Activated CD4-positive, alpha-beta T cell treated with anti-CD3 and anti-CD28 coated beads for 36 hours (primary cell): ENCODE measurements at regions not wholly inside any gene's neighbourhood (a gene's known extent, or its start where the extent isn't known, plus 50 kb on each side); places are given as distances from the start of the nearest gene placed in this dataset.

Source experiments
- ATAC-seq: fragments of 200-7000 bp; cut with Tn5 transposase; one replicate; pipeline ENCODE4 v1.10.0; 2021; ENCODE audit warnings: mild to moderate bottlenecking, moderate library complexity
- CTCF ChIA-PET: fragments of 350-600 bp; sonication (Branson Sonifier 250); formaldehyde crosslinking; loops from one replicate; lab custom pipeline; 2021; ENCODE audit warnings: antibody characterized with exemption; lab: Charles Lee
- POLR2A ChIA-PET: fragments of 350-600 bp; sonication (Branson Sonifier 250); formaldehyde crosslinking; loops from one replicate; lab custom pipeline; 2021; ENCODE audit warnings: antibody characterized with exemption, inconsistent platforms; lab: Charles Lee
- DNase-seq: peaks from one replicate; pipeline ENCODE4 v3.0.0-alpha.2; 2020
- H3K27ac Mint-ChIP-seq: one replicate; pipeline ENCODE4 v1.8.0; 2021; ENCODE audit warnings: mixed read lengths
- H3K27me3 Mint-ChIP-seq: one replicate; pipeline ENCODE4 v1.8.0; 2021; ENCODE audit warnings: mixed read lengths
- H3K36me3 Mint-ChIP-seq: one replicate; pipeline ENCODE4 v1.8.0; 2021; ENCODE audit warnings: low read depth, mixed read lengths
- H3K4me1 Mint-ChIP-seq: one replicate; pipeline ENCODE4 v1.8.0; 2021; ENCODE audit warnings: mixed read lengths
- H3K4me3 Mint-ChIP-seq: one replicate; pipeline ENCODE4 v1.8.0; 2021; ENCODE audit warnings: mild to moderate bottlenecking, moderate library complexity, mixed read lengths
- H3K9me3 Mint-ChIP-seq: one replicate; pipeline ENCODE4 v1.8.0; 2021; ENCODE audit warnings: low read depth, mixed read lengths
- intact Hi-C, 2 experiments: fragments of 100-400 bp; cut with DNase I in 1 of 2; cut with micrococcal nuclease in 1 of 2; formaldehyde crosslinking; loops; one replicate each; pipeline versions ENCODE4 v1.14.2 to v1.15.1; 2022 to 2024; cut with DNase I, micrococcal nuclease

DNA sequence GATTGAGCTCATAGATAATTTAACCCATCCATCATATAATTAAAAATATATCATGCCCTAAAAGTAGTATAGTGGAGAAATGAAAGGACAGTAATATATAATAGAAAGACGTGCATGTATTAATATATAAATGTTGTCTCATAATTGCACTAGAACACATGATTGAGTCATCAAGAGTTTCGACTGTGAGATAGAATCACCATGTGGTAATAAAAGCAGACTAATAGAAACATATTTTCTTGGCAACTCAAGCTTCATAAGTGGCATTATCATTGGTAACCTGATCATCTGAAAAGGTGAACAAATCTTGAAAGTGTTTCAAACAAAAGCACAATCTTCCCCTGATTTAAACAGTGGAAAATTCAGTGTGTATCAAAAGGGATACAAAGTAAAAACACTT lies 188.8 kb downstream of the CYRIA start:
- Mint-ChIP-seq H3K4me1 (no peaks in the 10 kb centered on the region), H3K27me3 (peaks cover 17% of the 10 kb centered on the region), H3K27ac (no peak overlapping the region), H3K9me3 (no peaks in the 10 kb centered on the region), H3K36me3 (no peaks in the 10 kb centered on the region), H3K4me3 (no peak overlapping the region)
- no peak for DNase-seq
- ChIA-PET POLR2A (no interaction called here), CTCF (no interaction called here)
- ATAC-seq, result no peak
- intact Hi-C loops, result no loop called here

DNA sequence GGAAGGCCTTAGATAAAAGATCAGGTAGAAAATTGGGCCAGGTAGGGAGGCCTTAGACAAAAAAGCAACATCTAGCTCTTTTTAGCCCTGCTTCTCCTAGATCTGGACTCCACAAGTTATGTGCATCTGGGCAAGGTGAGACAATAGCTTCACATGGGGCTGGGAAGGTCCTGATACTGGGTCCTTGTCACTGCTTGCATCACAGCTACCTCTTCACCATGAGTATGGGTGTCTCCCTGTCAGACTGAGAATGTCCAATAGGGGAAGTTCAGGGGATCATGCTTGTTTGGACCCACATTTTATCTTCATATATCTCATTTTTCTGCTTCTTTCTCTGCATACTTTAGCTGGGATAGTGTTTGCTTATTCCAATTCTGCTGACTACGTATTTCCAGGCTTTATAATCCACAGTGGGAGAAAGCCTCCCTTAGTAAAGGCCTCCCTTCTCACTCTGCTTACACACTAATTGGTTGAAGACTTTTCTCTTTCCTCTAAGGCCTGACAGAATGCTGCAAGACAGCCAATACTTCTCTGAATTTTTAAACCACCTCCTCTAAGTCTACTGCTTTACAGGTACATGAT lies 189.6 kb downstream of the CYRIA start:
- no peak for DNase-seq
- no peaks in the 10 kb centered on the region for H3K36me3 Mint-ChIP-seq
- H3K9me3 Mint-ChIP-seq, result no peaks in the 10 kb centered on the region
- ChIA-PET POLR2A (no interaction called here), CTCF (no interaction called here)
- no peak for ATAC-seq
- H3K27ac Mint-ChIP-seq, result no peak overlapping the region
- peaks cover 11% of the 10 kb centered on the region for H3K27me3 Mint-ChIP-seq
- H3K4me3 Mint-ChIP-seq, result no peak overlapping the region
- peaks cover under 1% of the 10 kb centered on the region for H3K4me1 Mint-ChIP-seq
- intact Hi-C loops, result no loop called here

DNA sequence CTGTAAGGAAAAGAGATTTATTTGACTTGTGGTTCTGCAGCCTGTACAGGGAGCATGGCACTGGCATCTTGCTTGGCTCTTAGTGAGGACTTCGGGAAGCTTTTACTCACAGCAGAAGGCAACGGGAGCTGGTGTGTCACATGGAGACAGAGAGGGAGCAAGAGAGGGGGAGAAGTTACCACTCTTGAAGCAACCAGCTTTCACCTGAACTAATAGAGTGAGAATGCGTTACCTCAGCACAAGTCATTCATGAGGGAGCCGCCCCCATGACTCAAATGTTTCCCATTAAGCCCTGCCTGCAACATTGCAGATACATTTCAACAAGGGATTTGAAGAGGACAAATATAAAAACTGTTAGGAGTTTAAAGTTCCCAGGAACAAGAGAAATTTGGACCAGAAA lies 190.0 kb downstream of the CYRIA start:
- Mint-ChIP-seq H3K27me3 (peaks cover 8% of the 10 kb centered on the region), H3K27ac (no peak overlapping the region), H3K4me1 (peaks cover 2% of the 10 kb centered on the region), H3K4me3 (no peak overlapping the region), H3K9me3 (no peaks in the 10 kb centered on the region), H3K36me3 (no peaks in the 10 kb centered on the region)
- DNase-seq, result no peak
- no peak for ATAC-seq
- intact Hi-C loops, result no loop called here
- ChIA-PET CTCF (no interaction called here), POLR2A (no interaction called here)

DNA sequence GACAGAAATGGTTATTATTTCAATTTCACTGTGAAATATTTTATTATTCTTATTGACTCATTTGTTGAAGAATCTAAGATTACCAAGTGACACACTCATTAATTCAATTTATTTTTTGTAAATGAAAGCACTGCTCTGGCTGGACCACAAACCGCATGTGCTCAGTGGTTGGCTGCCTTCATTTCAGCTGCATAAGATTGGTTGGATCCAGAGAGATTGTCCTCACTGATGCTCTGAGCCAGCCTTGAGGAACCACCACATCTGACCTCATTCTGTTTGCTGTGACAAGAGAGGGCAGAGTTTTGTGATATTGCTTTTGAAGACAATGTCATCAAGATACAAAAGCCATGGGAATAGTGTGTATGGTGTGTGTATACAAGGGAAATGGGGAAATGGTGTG lies 192.1 kb downstream of the CYRIA start:
- intact Hi-C loops, result no loop called here
- Mint-ChIP-seq H3K27ac (no peak overlapping the region), H3K4me1 (peaks cover 2% of the 10 kb centered on the region), H3K27me3 (peaks cover 10% of the 10 kb centered on the region), H3K36me3 (no peaks in the 10 kb centered on the region), H3K4me3 (no peak overlapping the region), H3K9me3 (no peaks in the 10 kb centered on the region)
- ChIA-PET POLR2A (no interaction called here), CTCF (no interaction called here)
- DNase-seq (no peak), ATAC-seq (no peak)

DNA sequence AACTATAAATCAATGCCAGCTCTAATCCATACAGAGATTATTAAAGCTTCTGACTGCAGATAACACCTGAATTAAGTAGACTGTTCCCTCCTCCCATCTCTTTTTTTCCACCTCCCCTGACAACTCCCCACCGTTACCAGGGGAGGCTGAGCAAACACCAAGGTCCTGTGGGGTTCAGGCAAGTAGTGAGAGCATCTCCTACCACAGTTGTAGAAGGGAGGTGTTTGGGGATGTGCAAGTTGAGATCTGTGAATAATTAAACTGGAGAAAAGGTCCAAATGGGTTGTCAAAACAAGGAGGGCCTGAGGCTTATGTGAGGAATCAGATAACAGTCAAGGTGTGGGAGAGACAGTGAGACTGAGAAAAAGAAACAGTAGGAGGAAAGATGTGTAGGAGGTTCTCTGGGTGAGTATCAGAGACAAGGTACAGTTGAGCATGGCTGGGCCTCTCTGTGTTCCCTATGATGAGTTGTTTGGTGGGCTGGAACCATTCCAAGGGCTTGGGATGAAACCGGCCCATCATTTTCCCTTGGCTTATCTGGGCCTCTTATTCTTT lies 194.6 kb downstream of the CYRIA start:
- DNase-seq (no peak), ATAC-seq (no peak)
- POLR2A ChIA-PET, result no interaction called here
- Mint-ChIP-seq H3K4me3 (no peak overlapping the region), H3K4me1 (peaks cover 2% of the 10 kb centered on the region), H3K27me3 (peaks cover 7% of the 10 kb centered on the region), H3K27ac (no peak overlapping the region), H3K36me3 (no peaks in the 10 kb centered on the region), H3K9me3 (no peaks in the 10 kb centered on the region)
- CTCF ChIA-PET, result no interaction called here
- intact Hi-C loops, result no loop called here

DNA sequence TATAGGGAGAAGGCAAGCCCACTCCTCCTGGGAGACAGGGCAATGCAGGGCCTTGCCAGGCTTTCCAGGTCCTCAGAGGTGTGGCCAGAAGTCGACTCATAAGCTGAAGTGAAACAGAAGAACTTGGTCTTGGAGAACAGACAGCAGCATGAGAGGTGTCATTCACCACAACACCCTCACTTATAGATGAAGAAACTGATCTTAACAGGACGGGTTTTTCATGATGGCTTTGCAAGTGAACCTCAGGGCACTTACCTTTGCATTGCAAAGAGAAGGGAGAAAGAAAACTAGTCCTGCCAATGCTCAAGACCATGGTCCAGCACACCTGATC lies 198.8 kb downstream of the CYRIA start:
- intact Hi-C loops, result no loop called here
- POLR2A ChIA-PET, result no interaction called here
- no peaks in the 10 kb centered on the region for H3K9me3 Mint-ChIP-seq
- no peaks in the 10 kb centered on the region for H3K36me3 Mint-ChIP-seq
- H3K4me1 Mint-ChIP-seq, result peaks cover 5% of the 10 kb centered on the region
- H3K27me3 Mint-ChIP-seq, result peaks cover 9% of the 10 kb centered on the region
- no peak overlapping the region for H3K4me3 Mint-ChIP-seq
- H3K27ac Mint-ChIP-seq, result no peak overlapping the region
- DNase-seq (no peak), ATAC-seq (peak; percentile 12)
- CTCF ChIA-PET, result no interaction called here

DNA sequence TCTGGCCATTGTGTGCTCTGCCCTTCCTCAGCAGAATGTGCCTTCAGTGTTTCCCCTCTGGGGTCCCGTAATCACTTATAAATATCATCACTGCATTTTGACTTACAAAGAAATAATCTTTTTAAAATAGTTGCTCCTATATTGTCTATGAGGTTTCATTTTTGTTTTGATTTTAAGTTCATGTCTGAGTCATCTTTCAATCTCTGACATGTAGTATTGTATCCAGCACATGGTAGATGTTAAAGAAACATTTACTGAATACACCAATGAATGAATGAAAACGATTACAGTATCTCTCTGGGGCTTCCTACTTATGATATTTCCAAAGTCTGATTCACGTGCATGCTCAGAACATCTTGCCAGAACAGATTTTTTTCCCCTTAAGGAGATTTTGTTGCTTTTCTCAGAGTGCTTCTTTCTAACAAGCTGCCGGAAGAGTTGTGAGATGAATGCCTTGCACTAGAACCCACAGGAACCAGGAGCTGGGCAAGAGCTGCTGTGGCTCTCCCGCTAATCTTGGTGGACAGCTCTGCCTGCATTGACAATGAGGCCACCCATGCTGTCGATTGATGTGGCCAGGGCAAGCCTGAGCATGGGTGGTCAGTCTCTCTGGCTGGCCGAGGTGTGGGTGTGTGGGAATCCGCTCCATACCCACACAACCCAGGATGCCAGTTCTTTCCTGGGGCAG lies 199.4 kb downstream of the CYRIA start:
- ChIA-PET POLR2A (no interaction called here), CTCF (no interaction called here)
- ATAC-seq (peak; percentile 58), DNase-seq (no peak)
- Mint-ChIP-seq H3K36me3 (no peaks in the 10 kb centered on the region), H3K4me1 (peaks cover 5% of the 10 kb centered on the region), H3K27ac (no peak overlapping the region), H3K4me3 (no peak overlapping the region), H3K9me3 (no peaks in the 10 kb centered on the region), H3K27me3 (peaks cover 9% of the 10 kb centered on the region)
- intact Hi-C loops, result no loop called here

DNA sequence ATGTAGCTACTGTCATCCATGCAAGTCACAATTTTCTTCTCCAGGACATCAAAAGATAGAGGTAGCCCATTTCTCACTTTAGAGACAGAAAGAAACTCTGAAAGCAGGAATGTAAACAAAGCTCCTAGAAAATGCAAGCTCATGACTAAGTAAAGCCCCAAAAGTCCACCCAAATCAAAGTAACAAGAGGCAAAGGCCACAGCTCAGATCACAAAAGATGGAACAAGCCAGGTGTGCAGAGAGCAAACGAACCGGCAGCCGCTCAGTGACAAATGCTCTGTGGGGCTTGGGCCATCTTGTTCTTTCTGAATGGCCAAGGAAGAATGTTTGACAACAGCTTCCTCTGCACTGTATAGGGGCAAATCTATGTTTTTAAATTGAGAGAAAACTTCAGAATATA lies 201.0 kb downstream of the CYRIA start:
- Mint-ChIP-seq H3K27me3 (peaks cover 7% of the 10 kb centered on the region), H3K9me3 (no peaks in the 10 kb centered on the region), H3K4me3 (no peak overlapping the region), H3K27ac (no peak overlapping the region), H3K36me3 (no peaks in the 10 kb centered on the region), H3K4me1 (peaks cover 3% of the 10 kb centered on the region)
- ATAC-seq (no peak), DNase-seq (no peak)
- POLR2A ChIA-PET, result no interaction called here
- CTCF ChIA-PET, result no interaction called here
- intact Hi-C loops, result no loop called here

DNA sequence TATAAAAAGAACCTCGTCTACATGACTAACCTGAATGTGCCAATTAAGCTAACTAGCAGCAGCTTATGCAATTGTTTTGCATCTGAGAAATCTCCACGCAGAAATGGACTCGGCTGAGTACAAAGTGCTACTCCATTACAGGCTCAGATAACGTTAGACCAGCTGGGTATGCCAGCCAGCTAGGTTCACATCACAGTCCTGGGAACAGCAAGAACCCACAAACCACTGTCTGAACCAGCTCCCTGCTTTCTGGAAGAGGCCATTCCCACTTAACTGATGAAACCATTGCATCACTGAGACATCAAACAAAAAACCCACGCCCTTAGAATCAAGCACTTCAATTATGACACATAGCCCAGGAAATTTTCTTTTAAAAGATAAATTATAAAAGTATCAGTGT lies 202.7 kb downstream of the CYRIA start:
- Mint-ChIP-seq H3K36me3 (no peaks in the 10 kb centered on the region), H3K4me1 (peaks cover 3% of the 10 kb centered on the region), H3K27ac (no peak overlapping the region), H3K4me3 (no peak overlapping the region), H3K27me3 (peaks cover 7% of the 10 kb centered on the region), H3K9me3 (no peaks in the 10 kb centered on the region)
- ATAC-seq (no peak), DNase-seq (no peak)
- intact Hi-C loops, result no loop called here
- ChIA-PET POLR2A (no interaction called here), CTCF (interaction anchor here (0.7 kb wide), 1 partner anchor 465 kb away, joined by 3 read pairs; no protein-coding TSS in a partner anchor)

DNA sequence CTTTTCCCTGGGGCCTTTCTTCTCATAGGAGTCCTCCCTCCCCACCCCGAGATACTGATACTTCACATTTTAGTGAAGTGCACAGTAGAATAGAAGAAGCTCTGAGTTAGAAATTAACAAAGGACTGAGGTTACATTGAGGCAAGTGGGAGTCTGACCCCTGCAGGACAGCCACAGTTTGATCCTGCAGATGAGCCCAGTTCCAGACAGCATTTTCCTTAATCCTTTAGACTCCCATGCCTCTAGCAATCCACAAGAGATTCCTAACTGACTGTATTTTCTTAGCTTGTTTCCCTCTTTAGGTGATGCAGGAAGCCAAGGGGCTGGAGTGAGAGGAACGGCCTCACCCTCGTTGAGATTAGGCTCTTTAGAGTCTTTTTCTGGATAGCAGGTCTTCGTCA lies 204.0 kb downstream of the CYRIA start:
- ChIA-PET CTCF (no interaction called here), POLR2A (no interaction called here)
- H3K9me3 Mint-ChIP-seq, result no peaks in the 10 kb centered on the region
- no peak overlapping the region for H3K4me3 Mint-ChIP-seq
- intact Hi-C loops, result no loop called here
- peaks cover 3% of the 10 kb centered on the region for H3K4me1 Mint-ChIP-seq
- peaks cover 4% of the 10 kb centered on the region for H3K27me3 Mint-ChIP-seq
- ATAC-seq, result no peak
- no peak for DNase-seq
- no peaks in the 10 kb centered on the region for H3K36me3 Mint-ChIP-seq
- no peak overlapping the region for H3K27ac Mint-ChIP-seq

DNA sequence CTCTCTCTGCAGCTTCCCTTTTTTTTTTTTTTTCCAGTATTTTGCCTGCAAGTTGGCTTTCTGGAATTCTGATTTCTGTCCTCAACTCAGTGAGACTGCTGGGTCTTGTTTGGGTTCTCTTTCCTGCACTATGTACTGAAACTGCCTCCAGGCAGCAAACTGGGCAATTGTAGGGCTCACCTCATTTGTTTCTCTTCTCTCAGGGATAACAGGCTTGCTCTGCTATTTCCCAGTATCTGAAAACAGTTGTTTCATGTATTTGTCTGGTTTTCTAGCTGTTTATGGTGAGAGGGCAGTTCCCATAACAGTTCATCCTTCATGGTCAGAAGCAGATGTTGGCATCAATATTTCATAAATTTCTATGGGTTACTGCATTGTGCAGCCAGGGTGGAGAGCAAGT lies 206.0 kb downstream of the CYRIA start:
- ATAC-seq (no peak), DNase-seq (no peak)
- no peak overlapping the region for H3K4me3 Mint-ChIP-seq
- intact Hi-C loops, result no loop called here
- POLR2A ChIA-PET, result no interaction called here
- no peaks in the 10 kb centered on the region for H3K27me3 Mint-ChIP-seq
- no peaks in the 10 kb centered on the region for H3K36me3 Mint-ChIP-seq
- peaks cover 3% of the 10 kb centered on the region for H3K4me1 Mint-ChIP-seq
- CTCF ChIA-PET, result interaction anchor here (0.6 kb wide), 1 partner anchor 295 kb away, joined by 3 read pairs; no protein-coding TSS in a partner anchor
- H3K27ac Mint-ChIP-seq, result no peak overlapping the region
- no peaks in the 10 kb centered on the region for H3K9me3 Mint-ChIP-seq

DNA sequence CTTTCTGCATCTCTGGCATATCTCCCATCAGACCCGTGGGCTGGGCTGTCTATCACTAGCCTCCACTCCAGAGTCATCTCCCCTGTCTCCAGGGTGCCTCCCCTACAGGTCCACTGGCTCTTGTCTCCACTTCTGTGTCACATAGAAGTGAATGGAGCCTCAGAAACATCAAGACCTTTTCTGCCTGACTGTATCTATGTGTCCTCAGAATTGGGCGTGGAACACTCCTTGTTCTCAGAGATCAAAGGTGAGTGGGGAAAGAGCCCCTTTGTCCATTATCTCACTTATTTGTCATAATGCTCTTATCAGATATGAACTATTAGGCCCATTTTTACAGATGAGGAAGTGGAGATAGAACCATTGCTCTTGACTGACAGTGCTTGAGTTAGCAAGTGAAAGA lies 211.0 kb downstream of the CYRIA start:
- H3K36me3 Mint-ChIP-seq, result no peaks in the 10 kb centered on the region
- intact Hi-C loops, result no loop called here
- H3K9me3 Mint-ChIP-seq, result no peaks in the 10 kb centered on the region
- H3K27ac Mint-ChIP-seq, result no peak overlapping the region
- no peaks in the 10 kb centered on the region for H3K27me3 Mint-ChIP-seq
- ChIA-PET CTCF (interaction anchor here (0.6 to 0.7 kb wide), 3 partner anchors 26 to 586 kb away, joined by 3 read pairs; no protein-coding TSS in a partner anchor), POLR2A (no interaction called here)
- H3K4me1 Mint-ChIP-seq, result no peaks in the 10 kb centered on the region
- ATAC-seq (no peak), DNase-seq (no peak)
- no peak overlapping the region for H3K4me3 Mint-ChIP-seq
